Cardiac muscle cell (in vitro differentiated cells and primary cell): ENCODE measurements at regions not wholly inside any gene's neighbourhood (a gene's known extent, or its start where the extent isn't known, plus 50 kb on each side); places are given as distances from the start of the nearest gene placed in this dataset.
"Not testable (repeated sequence)": the region's sequence is repeated elsewhere in the genome, so short reads cannot be mapped to it uniquely, and the experiment has no call there.

ENCODE experiments used
- DNase-seq, 2 donors: peaks; one replicate each; pipeline versions ENCODE4 v3.0.0 to v3.0.0-alpha.2; 2010 to 2017; ENCODE audit warnings: low read depth in 1 of 2, low spot score in 1 of 2
- H3K27ac ChIP-seq: fragments of 200-600 bp; sonication (generic); 2 replicates; pipeline ENCODE4 v1.5.1; 2016
- H3K27me3 ChIP-seq: fragments of 200-600 bp; sonication (generic); 2 replicates; pipeline ENCODE4 v1.6.0; 2016; ENCODE audit warnings: control low read depth
- H3K36me3 ChIP-seq: fragments of 200-600 bp; sonication (generic); 2 replicates; pipeline ENCODE4 v1.5.1; 2016; ENCODE audit warnings: control low read depth
- H3K4me1 ChIP-seq: fragments of 200-600 bp; sonication (generic); 2 replicates; pipeline ENCODE4 v1.8.1; 2017; ENCODE audit warnings: low read depth, mild to moderate bottlenecking, mixed run types
- H3K4me3 ChIP-seq: fragments of 200-600 bp; sonication (generic); 2 replicates; pipeline ENCODE4 v1.5.1; 2016; ENCODE audit warnings: mild to moderate bottlenecking
- H3K9me3 ChIP-seq: fragments of 200-600 bp; sonication (generic); 2 replicates; pipeline ENCODE4 v1.5.1; 2017; ENCODE audit warnings: low read depth, mild to moderate bottlenecking, control low read depth
- CTCF ChIP-seq: IDR thresholded peaks from 2 replicates; pipeline ENCODE4 v1.5.1; 2012; ENCODE audit warnings: low read depth, mild to moderate bottlenecking, low read length

DNA sequence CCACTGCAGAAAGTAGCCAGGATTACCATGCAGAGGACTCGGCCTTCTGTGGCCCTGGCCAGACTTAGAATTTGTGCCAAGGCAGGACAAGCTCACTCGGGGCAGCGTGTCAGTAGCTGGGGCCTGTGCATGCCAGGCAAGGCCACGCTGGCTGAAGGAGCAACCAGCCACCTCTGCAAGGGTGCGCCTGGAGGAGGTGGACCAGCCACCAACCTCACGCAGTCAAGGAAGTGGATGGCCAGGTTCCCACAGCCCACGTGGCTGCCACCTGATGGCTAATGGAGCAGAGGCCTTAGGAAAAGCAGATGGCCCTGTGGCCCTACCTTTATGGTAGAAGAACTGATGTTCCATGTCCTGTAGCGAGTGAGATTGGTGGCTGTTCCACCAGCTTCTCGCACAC is 107.9 kb downstream of the CCDC74A start:
- H3K9me3 ChIP-seq: no peaks in the 10 kb centered on the region
- no peak for DNase-seq

DNA sequence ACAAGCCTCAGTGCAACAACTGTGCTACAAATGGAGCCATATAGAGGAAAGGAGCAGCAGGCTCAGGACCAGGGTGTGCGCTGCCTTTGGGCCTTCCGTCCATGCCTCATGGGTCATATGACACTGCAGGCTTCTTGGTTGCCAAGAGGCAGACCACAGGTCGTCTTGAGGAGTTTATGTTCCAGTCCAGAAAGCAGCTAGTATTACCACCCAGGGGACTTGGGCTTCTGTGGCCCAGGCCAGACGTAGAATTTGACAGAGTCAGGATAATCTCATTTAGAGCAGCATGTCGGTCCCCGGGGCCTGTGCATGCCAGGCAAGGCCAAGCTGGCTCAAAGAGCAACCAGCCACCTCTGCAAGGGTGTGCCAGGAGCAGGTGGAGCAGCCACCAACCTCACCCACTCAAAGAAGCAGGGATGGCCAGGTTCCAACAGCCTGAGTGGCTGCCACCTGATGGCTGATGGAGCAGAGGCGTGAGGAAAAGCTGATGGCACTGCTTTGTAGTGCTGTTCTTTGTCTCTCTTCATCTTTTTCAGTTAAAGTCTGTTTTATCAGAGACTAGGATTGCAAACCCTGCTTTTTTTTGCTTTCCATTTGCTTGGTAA is 109.1 kb downstream of the CCDC74A start:
- H3K4me3 ChIP-seq: not testable (repeated sequence)

More for the DNA sequence above, 107.9 kb downstream of the CCDC74A start:
- Histone ChIP-seq H3K4me3 (no peak overlapping the region), H3K27me3 (no peaks in the 10 kb centered on the region), H3K27ac (no peak overlapping the region), H3K4me1 (no peaks in the 10 kb centered on the region), H3K36me3 (no peaks in the 10 kb centered on the region)
- TF ChIP-seq CTCF: no peak

DNA sequence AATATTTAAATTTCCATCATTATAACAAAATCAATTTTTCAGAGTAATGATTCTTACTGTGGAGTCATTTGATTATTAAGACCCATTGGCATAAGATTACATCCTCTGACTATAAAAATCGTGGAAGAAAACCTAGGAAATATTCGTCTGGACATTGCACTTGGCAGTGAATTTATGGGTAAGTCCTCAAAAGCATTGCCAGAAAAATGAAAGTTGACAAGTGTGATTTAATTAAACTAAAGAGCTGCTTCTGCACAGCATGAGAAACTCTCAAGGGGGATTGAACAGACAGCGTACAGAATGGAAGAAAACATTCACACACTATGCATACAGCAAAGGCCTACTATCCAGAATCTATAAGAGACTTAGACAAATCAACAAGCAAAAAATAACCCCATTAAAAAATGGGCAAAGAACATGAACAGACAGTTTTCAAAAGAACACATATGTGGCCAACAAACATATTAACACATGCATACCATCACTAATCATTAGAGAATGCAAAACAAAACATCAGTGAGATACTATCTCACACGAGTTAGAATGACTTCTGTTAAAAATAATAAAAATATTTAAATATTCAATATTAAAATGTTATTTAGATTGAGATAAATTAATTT is 111.4 kb downstream of the CCDC74A start:
- not testable (repeated sequence) for H3K36me3 ChIP-seq, H3K9me3 ChIP-seq, H3K4me3 ChIP-seq, H3K27me3 ChIP-seq, H3K27ac ChIP-seq, DNase-seq
- peaks cover 13% of the 10 kb centered on the region for H3K4me1 ChIP-seq

More for the DNA sequence above, 109.1 kb downstream of the CCDC74A start:
- H3K36me3 ChIP-seq, DNase-seq, H3K27ac ChIP-seq, H3K4me1 ChIP-seq, H3K27me3 ChIP-seq, H3K9me3 ChIP-seq: not testable (repeated sequence)

- DNase-seq: peak; percentile 5 to 51
- no peak overlapping the region for H3K4me3 ChIP-seq
- H3K36me3 ChIP-seq: no peaks in the 10 kb centered on the region
- H3K27me3 ChIP-seq: no peaks in the 10 kb centered on the region
- no peaks in the 10 kb centered on the region for H3K9me3 ChIP-seq
- H3K4me1 ChIP-seq: peaks cover 13% of the 10 kb centered on the region
- no peak overlapping the region for H3K27ac ChIP-seq
- no peak for TF ChIP-seq CTCF
These were observed 113.9 kb downstream of the CCDC74A start for GRCh38 chr2:131641414-131642206.

- not testable (repeated sequence) for H3K27ac ChIP-seq, H3K4me3 ChIP-seq, H3K9me3 ChIP-seq, DNase-seq, H3K27me3 ChIP-seq, H3K36me3 ChIP-seq
- H3K4me1 ChIP-seq: peaks cover 13% of the 10 kb centered on the region
These were observed 115.5 kb downstream of the CCDC74A start for GRCh38 chr2:131643180-131643579.

- Histone ChIP-seq H3K27ac (no peak overlapping the region), H3K4me1 (peaks cover 13% of the 10 kb centered on the region), H3K4me3 (no peak overlapping the region), H3K27me3 (no peaks in the 10 kb centered on the region), H3K9me3 (no peaks in the 10 kb centered on the region), H3K36me3 (no peaks in the 10 kb centered on the region)
- TF ChIP-seq CTCF: no peak
- DNase-seq: no peak
These were observed 117.6 kb downstream of the CCDC74A start for GRCh38 chr2:131645177-131645765.

GRCh38 chr2:131646220-131646619 is 118.5 kb downstream of the CCDC74A start:
- not testable (repeated sequence) for H3K27me3 ChIP-seq, H3K9me3 ChIP-seq, DNase-seq

More at GRCh38 chr2:131646220-131646619, 118.5 kb downstream of the CCDC74A start:
- not testable (repeated sequence) for H3K4me1 ChIP-seq, H3K4me3 ChIP-seq, H3K27ac ChIP-seq, H3K36me3 ChIP-seq
